HepG2 (cell line): ENCODE measurements at regions not wholly inside any gene's neighbourhood (a gene's known extent, or its start where the extent isn't known, plus 50 kb on each side); places are given as distances from the start of the nearest gene placed in this dataset.

Experiments used
- ATAC-seq: fragments of 200-7000 bp; cut with Tn5 transposase; 3 replicates; pipeline ENCODE4 v1.9.1; 2020; ENCODE audit warnings: mild to moderate bottlenecking, moderate library complexity
- BruUV-seq: library from RNA; stranded (reverse); fragments of 400-500 nt; replicated peaks from 2 replicates; lab custom pipeline; 2021; lab: Mats Ljungman, UMichigan
- CTCF ChIA-PET: fragments of 300-600 bp; formaldehyde crosslinking; extraction: SDS; loops from one replicate; lab custom pipeline; 2021; ENCODE audit warnings: low total read pairs, inconsistent platforms, low intra/inter-chr PET ratio; lab: Yijun Ruan, JAX
- POLR2A ChIA-PET: fragments of 350-600 bp; sonication (Branson Sonifier 250); formaldehyde crosslinking; loops from one replicate; lab custom pipeline; 2020; ENCODE audit warnings: antibody characterized with exemption, inconsistent platforms; lab: Yijun Ruan, JAX
- DNase-seq: peaks from one replicate; pipeline ENCODE4 v3.0.0-alpha.2; 2015; ENCODE audit warnings: low spot score
- FAIRE-seq: peaks from 3 replicates; lab custom pipeline; 2011; peaks lifted over from hg19 to GRCh38; lab: Jason Lieb, UNC
- H2AFZ ChIP-seq: one replicate; pipeline ENCODE4 v1.6.1; 2011; ENCODE audit warnings: low read length, inconsistent platforms
- H3K27ac ChIP-seq: fragments of 300-600 bp; 3 replicates; pipeline ENCODE4 v1.8.0; 2011; ENCODE audit warnings: mixed run types, mild to moderate bottlenecking, mixed read lengths, low read length, inconsistent platforms; ENCODE audit not compliant: insufficient read depth; ENCODE audit errors: extremely low read length
- H3K27me3 ChIP-seq, 2 experiments: fragments of 200-600 bp in 1 of 2; 2 replicates in 1 of 2; 3 replicates in 1 of 2; pipeline versions ENCODE4 v1.6.0 to v1.8.0; 2011; ENCODE audit warnings: low read length in 2 of 2, mild to moderate bottlenecking in 2 of 2, moderate library complexity in 2 of 2, inconsistent platforms in 1 of 2; ENCODE audit not compliant: insufficient read depth in 2 of 2, control insufficient read depth in 1 of 2
- H3K36me3 ChIP-seq, 2 experiments: fragments of 200-600 bp in 1 of 2; replicated peaks in 1 of 2; 2 replicates in 1 of 2; 3 replicates in 1 of 2; pipeline versions ENCODE4 v1.5.1 to v1.8.0; 2011; ENCODE audit warnings: low read length in 2 of 2, inconsistent platforms in 1 of 2; ENCODE audit not compliant: insufficient read depth in 2 of 2, control insufficient read depth in 1 of 2
- H3K4me1 ChIP-seq: 2 replicates; pipeline ENCODE4 v1.5.1; 2012; ENCODE audit warnings: low read length, inconsistent platforms; ENCODE audit not compliant: insufficient read depth
- H3K4me2 ChIP-seq: 2 replicates; pipeline ENCODE4 v1.6.0; 2011; ENCODE audit warnings: low read depth, low read length, inconsistent platforms
- H3K4me3 ChIP-seq, 3 experiments: fragments of 200-600 bp in 1 of 3; sonication (generic), shearing (Covaris generic) in 1 of 3; replicated peaks in 1 of 3; 2 replicates each; pipeline ENCODE4 v1.5.1; 2011 to 2016; ENCODE audit warnings: low read length in 3 of 3, inconsistent platforms in 2 of 3, low read depth in 2 of 3, mild to moderate bottlenecking in 2 of 3, control low read depth in 1 of 3, mixed read lengths in 1 of 3; ENCODE audit not compliant: insufficient read depth in 1 of 3
- H3K79me2 ChIP-seq: one replicate; pipeline ENCODE4 v1.6.1; 2011; ENCODE audit warnings: low read length, inconsistent platforms; ENCODE audit not compliant: insufficient read depth
- H3K9ac ChIP-seq: 2 replicates; pipeline ENCODE4 v1.6.0; 2011; ENCODE audit warnings: mild to moderate bottlenecking, low read depth, low read length, inconsistent platforms; ENCODE audit not compliant: insufficient read depth
- H3K9me3 ChIP-seq: 2 replicates; pipeline ENCODE4 v1.5.1; 2012; ENCODE audit warnings: mild to moderate bottlenecking, low read length
- H4K20me1 ChIP-seq: 2 replicates; pipeline ENCODE4 v1.6.0; 2011; ENCODE audit warnings: inconsistent platforms, mild to moderate bottlenecking, low read length, moderate library complexity; ENCODE audit not compliant: insufficient read depth
- MAFG ChIP-seq: sonication (generic); formaldehyde crosslinking; IDR thresholded peaks from 2 replicates; pipeline ENCODE4 v1.5.1; 2020; ENCODE audit warnings: mild to moderate bottlenecking, missing genetic modification reagents
- MED8 ChIP-seq: sonication (generic); formaldehyde crosslinking; IDR thresholded peaks from 2 replicates; pipeline ENCODE4 v1.8.1; 2023; ENCODE audit warnings: mild to moderate bottlenecking, missing genetic modification reagents; ENCODE audit not compliant: insufficient replicate concordance
- MLLT10 ChIP-seq: sonication (generic); formaldehyde crosslinking; IDR thresholded peaks from 2 replicates; pipeline ENCODE4 v1.4.0; 2020; ENCODE audit warnings: missing genetic modification reagents
- NFKBIZ ChIP-seq: IDR thresholded peaks from 2 replicates; pipeline ENCODE4 v1.6.1; 2018; ENCODE audit warnings: missing genetic modification reagents, missing compliant biosample characterization
- NR3C1 ChIP-seq: sonication (generic); formaldehyde crosslinking; IDR thresholded peaks from 2 replicates; pipeline ENCODE4 v1.4.0; 2020; ENCODE audit warnings: missing genetic modification reagents
- PLRG1 ChIP-seq: fragments of 450-650 bp; conservative IDR thresholded peaks from 2 replicates; pipeline ENCODE4 v1.6.1; 2016
- SATB2 ChIP-seq: sonication (generic); formaldehyde crosslinking; IDR thresholded peaks from 2 replicates; pipeline ENCODE4 v1.5.0; 2020; ENCODE audit warnings: missing genetic modification reagents
- SMARCE1 ChIP-seq: fragments of 450-650 bp; IDR thresholded peaks from 2 replicates; pipeline ENCODE4 v1.6.1; 2017; ENCODE audit warnings: borderline replicate concordance
- TCF7L2 ChIP-seq: IDR thresholded peaks from 2 replicates; pipeline ENCODE4 v1.6.1; 2011; ENCODE audit warnings: mild to moderate bottlenecking, low read depth, low read length, moderate library complexity
- ZFP62 ChIP-seq: sonication (generic); formaldehyde crosslinking; IDR thresholded peaks from 2 replicates; pipeline ENCODE4 v1.4.0; 2020; ENCODE audit warnings: missing genetic modification reagents
- ZNF12 ChIP-seq: sonication (generic); formaldehyde crosslinking; IDR thresholded peaks from 2 replicates; pipeline ENCODE4 v1.5.0; 2020; ENCODE audit warnings: missing genetic modification reagents
- ZNF282 ChIP-seq: fragments of 450-650 bp; IDR thresholded peaks from 2 replicates; pipeline ENCODE4 v1.6.1; 2018; ENCODE audit not compliant: partially characterized antibody
- ZNF383 ChIP-seq: sonication (generic); formaldehyde crosslinking; IDR thresholded peaks from 2 replicates; pipeline ENCODE4 v1.4.0; 2020; ENCODE audit warnings: missing genetic modification reagents, mild to moderate bottlenecking, borderline replicate concordance
- ZNF441 ChIP-seq: sonication (generic); formaldehyde crosslinking; IDR thresholded peaks from 2 replicates; pipeline ENCODE4 v1.7.0; 2021; ENCODE audit warnings: missing genetic modification reagents, borderline replicate concordance
- ZNF468 ChIP-seq: sonication (generic); formaldehyde crosslinking; IDR thresholded peaks from 2 replicates; pipeline ENCODE4 v1.8.0; 2022; ENCODE audit warnings: mild to moderate bottlenecking, moderate library complexity, missing genetic modification reagents
- ZNF562 ChIP-seq: sonication (generic); formaldehyde crosslinking; IDR thresholded peaks from 2 replicates; pipeline ENCODE4 v1.8.0; 2022; ENCODE audit warnings: missing genetic modification reagents, borderline replicate concordance
- ZNF670 ChIP-seq: sonication (generic); formaldehyde crosslinking; IDR thresholded peaks from 2 replicates; pipeline ENCODE4 v1.8.0; 2022; ENCODE audit warnings: mild to moderate bottlenecking, missing genetic modification reagents, borderline replicate concordance
- ZNF724P ChIP-seq: sonication (generic); formaldehyde crosslinking; IDR thresholded peaks from 2 replicates; pipeline ENCODE4 v1.8.0; 2022; ENCODE audit warnings: missing genetic modification reagents, borderline replicate concordance
- ZNF781 ChIP-seq: sonication (generic); formaldehyde crosslinking; IDR thresholded peaks from 2 replicates; pipeline ENCODE4 v1.5.1; 2020; ENCODE audit warnings: borderline replicate concordance, mild to moderate bottlenecking, missing genetic modification reagents; ENCODE audit errors: not compliant biosample characterization
- ZZZ3 ChIP-seq: sonication (generic); formaldehyde crosslinking; IDR thresholded peaks from 2 replicates; pipeline ENCODE4 v1.4.0; 2020; ENCODE audit warnings: missing genetic modification reagents, mild to moderate bottlenecking, borderline replicate concordance
- WGBS: methylation state at CpG from one replicate; pipeline ENCODE4 v1.1.6; 2017; ENCODE audit warnings: low lambda C conversion rate; 5-methylcytosine and 5-hydroxymethylcytosine counted together
- in situ Hi-C: cut with HindIII; loops from 2 replicates; pipeline ENCODE4 v1.10.0; 2017; ENCODE audit warnings: low pct_unique_long_range_greater_than_20kb; ENCODE audit not compliant: extremely low pct_ligation_motif_present
- intact Hi-C: fragments of 100-400 bp; cut with micrococcal nuclease; formaldehyde crosslinking; loops from one replicate; pipeline ENCODE4 v1.10.0; 2022; ENCODE audit not compliant: unreplicated experiment
- TF ChIP-seq, protein P1 (sequence below): IDR thresholded peaks from 2 replicates; pipeline ENCODE4 v1.6.1; 2016

- Histone ChIP-seq H3K4me3 (no peak overlapping the region), H3K27me3 (no peaks in the 10 kb centered on the region; a peak in 1 of 5 replicates), H3K79me2 (no peaks in the 10 kb centered on the region), H3K9ac (no peak overlapping the region), H3K4me1 (peaks cover 65% of the 10 kb centered on the region)
- POLR2A ChIA-PET = interaction anchor here (1.1 kb wide), 1 partner anchor 11 kb away, joined by 7 read pairs; no protein-coding TSS in a partner anchor
- WGBS = no CpG with 5 or more reads among the region's 1 CpG
- TF ChIP-seq ZZZ3 (CRISPR knock-in tag) (no peak), ZNF670 (CRISPR knock-in tag) (no peak), ZNF12 (peak; percentile 98), ZFP62 (no peak)
- TF ChIP-seq, protein P1, sequence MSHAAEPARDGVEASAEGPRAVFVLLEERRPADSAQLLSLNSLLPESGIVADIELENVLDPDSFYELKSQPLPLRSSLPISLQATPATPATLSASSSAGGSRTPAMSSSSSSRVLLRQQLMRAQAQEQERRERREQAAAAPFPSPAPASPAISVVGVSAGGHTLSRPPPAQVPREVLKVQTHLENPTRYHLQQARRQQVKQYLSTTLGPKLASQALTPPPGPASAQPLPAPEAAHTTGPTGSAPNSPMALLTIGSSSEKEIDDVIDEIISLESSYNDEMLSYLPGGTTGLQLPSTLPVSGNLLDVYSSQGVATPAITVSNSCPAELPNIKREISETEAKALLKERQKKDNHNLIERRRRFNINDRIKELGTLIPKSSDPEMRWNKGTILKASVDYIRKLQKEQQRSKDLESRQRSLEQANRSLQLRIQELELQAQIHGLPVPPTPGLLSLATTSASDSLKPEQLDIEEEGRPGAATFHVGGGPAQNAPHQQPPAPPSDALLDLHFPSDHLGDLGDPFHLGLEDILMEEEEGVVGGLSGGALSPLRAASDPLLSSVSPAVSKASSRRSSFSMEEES (CRISPR knock-in tag) = no peak
- TF ChIP-seq, all 625 proteins: peak for 1
- Histone ChIP-seq H4K20me1 (no peaks in the 10 kb centered on the region), H3K9me3 (no peaks in the 10 kb centered on the region), H3K36me3 (no peaks in the 10 kb centered on the region), H3K4me2 (no peak overlapping the region), H2AFZ (no peak overlapping the region), H3K27ac (no peak overlapping the region)
- DNase-seq = no peak
- CTCF ChIA-PET = no interaction called here
- in situ Hi-C loops (no loop called here), intact Hi-C loops (no loop called here)
- FAIRE-seq = no peak
- ATAC-seq = no peak
- no TSS peak for BruUV-seq
Measured at GRCh38 chr1:212231372-212231771, 53.8 kb upstream of the PPP2R5A start.

- POLR2A ChIA-PET = interaction anchor here (1.1 kb wide), 1 partner anchor 11 kb away, joined by 7 read pairs; no protein-coding TSS in a partner anchor
- no peak overlapping the region for H2AFZ ChIP-seq
Measured at GRCh38 chr1:212232090-212232489, 53.1 kb upstream of the PPP2R5A start.

More at GRCh38 chr1:212232090-212232489, 53.1 kb upstream of the PPP2R5A start:
- Histone ChIP-seq H3K4me1 (peaks cover 58% of the 10 kb centered on the region), H3K4me3 (no peak overlapping the region), H3K9me3 (no peaks in the 10 kb centered on the region), H3K27me3 (no peaks in the 10 kb centered on the region; a peak in 2 of 5 replicates), H3K4me2 (no peak overlapping the region)
- ATAC-seq (no peak), DNase-seq (no peak)
- in situ Hi-C loops (no loop called here), intact Hi-C loops (no loop called here)
- 39% methylated on average over 3 of the region's 3 CpGs for WGBS
- CTCF ChIA-PET = no interaction called here
- no peak for TF ChIP-seq ZNF282
- TF ChIP-seq ZNF562 = no peak
- no peak for TF ChIP-seq ZNF383
- TF ChIP-seq MED8 (CRISPR knock-in tag) = no peak
- TF ChIP-seq TCF7L2 = no peak
- TF ChIP-seq ZNF724P (CRISPR knock-in tag) = no peak
- no peak for TF ChIP-seq ZNF468 (CRISPR knock-in tag)
- TF ChIP-seq PLRG1 = no peak
- TF ChIP-seq MLLT10 = no peak
- no peak for TF ChIP-seq ZNF441
- TF ChIP-seq SATB2 (CRISPR knock-in tag) = no peak
- TF ChIP-seq SMARCE1 = no peak
- TF ChIP-seq NR3C1 = no peak
- no peak for TF ChIP-seq NFKBIZ (CRISPR knock-in tag)
- TF ChIP-seq MAFG = no peak
- TF ChIP-seq ZNF781 (CRISPR knock-in tag) = no peak
- TF ChIP-seq, all 625 proteins: peak for 0
- Histone ChIP-seq H3K79me2 (no peaks in the 10 kb centered on the region), H3K9ac (no peak overlapping the region), H3K27ac (no peak overlapping the region), H4K20me1 (no peaks in the 10 kb centered on the region), H3K36me3 (no peaks in the 10 kb centered on the region)
- no peak for FAIRE-seq
- no TSS peak for BruUV-seq
